ENCODE measurements at regions not wholly inside any gene's neighbourhood (a gene's known extent, or its start where the extent isn't known, plus 50 kb on each side); places are given as distances from the start of the nearest gene placed in this dataset.

- in situ Hi-C loops (cut with MboI; ENCODE audit: low sequenced_read_pairs in 4 of 4) (no loop called here), intact Hi-C loops (cut with DNase I; ENCODE audit: low total_unique reads) (no loop called here)
- Histone ChIP-seq H3K36me3 (no peaks in the 10 kb centered on the region), H3K4me3 (no peak overlapping the region), H3K27me3 (no peaks in the 10 kb centered on the region), H3K9me3 (no peaks in the 10 kb centered on the region), H3K4me1 (no peaks in the 10 kb centered on the region), H3K27ac (no peak overlapping the region)
- ATAC-seq (no peak), DNase-seq (no peak)
- TF ChIP-seq CTCF (IDR thresholded peaks at IDR 0.05 in 4 of 5, conservative IDR thresholded peaks at IDR 0.05 in 1 of 5) = no peak
- no peak for TF ChIP-seq POLR2A (IDR thresholded peaks at IDR 0.05)
These were observed 219.4 kb upstream of the CCDC150 start for GRCh38 chr2:196420143-196420542.

- intact Hi-C loops (cut with DNase I; ENCODE audit: low total_unique reads) = no loop called here
These were observed 217.6 kb upstream of the CCDC150 start for GRCh38 chr2:196421880-196422279.

GRCh38 chr2:196422361-196422760 is 217.2 kb upstream of the CCDC150 start:
- ATAC-seq (no peak), DNase-seq (no peak)
- no peaks in the 10 kb centered on the region for H3K36me3 ChIP-seq
- H3K4me1 ChIP-seq = no peaks in the 10 kb centered on the region
- H3K27ac ChIP-seq = no peak overlapping the region
- no peak for TF ChIP-seq POLR2A (IDR thresholded peaks at IDR 0.05)
- no peak for TF ChIP-seq CTCF (IDR thresholded peaks at IDR 0.05 in 4 of 5, conservative IDR thresholded peaks at IDR 0.05 in 1 of 5)
- no peak overlapping the region for H3K4me3 ChIP-seq
- H3K9me3 ChIP-seq = no peaks in the 10 kb centered on the region
- H3K27me3 ChIP-seq = no peaks in the 10 kb centered on the region
- intact Hi-C loops (cut with DNase I; ENCODE audit: low total_unique reads) = no loop called here
- in situ Hi-C loops (cut with MboI; ENCODE audit: low sequenced_read_pairs in 4 of 4) = no loop called here

More at GRCh38 chr2:196421880-196422279, 217.6 kb upstream of the CCDC150 start:
- H3K4me3 ChIP-seq = no peak overlapping the region
- no peak overlapping the region for H3K27ac ChIP-seq
- in situ Hi-C loops (cut with MboI; ENCODE audit: low sequenced_read_pairs in 4 of 4) = no loop called here
- no peaks in the 10 kb centered on the region for H3K9me3 ChIP-seq
- no peaks in the 10 kb centered on the region for H3K36me3 ChIP-seq
- no peaks in the 10 kb centered on the region for H3K27me3 ChIP-seq
- DNase-seq (no peak), ATAC-seq (no peak)
- TF ChIP-seq POLR2A (IDR thresholded peaks at IDR 0.05) (no peak), CTCF (IDR thresholded peaks at IDR 0.05 in 4 of 5, conservative IDR thresholded peaks at IDR 0.05 in 1 of 5) (no peak)
- H3K4me1 ChIP-seq = no peaks in the 10 kb centered on the region

GRCh38 chr2:196426122-196426521 is 213.4 kb upstream of the CCDC150 start:
- in situ Hi-C loops (cut with MboI; ENCODE audit: low sequenced_read_pairs in 4 of 4) (no loop called here), intact Hi-C loops (cut with DNase I; ENCODE audit: low total_unique reads) (no loop called here)
- DNase-seq = no peak
- no peak overlapping the region for H3K4me3 ChIP-seq
- no peaks in the 10 kb centered on the region for H3K9me3 ChIP-seq
- no peaks in the 10 kb centered on the region for H3K27me3 ChIP-seq
- TF ChIP-seq CTCF (IDR thresholded peaks at IDR 0.05 in 4 of 5, conservative IDR thresholded peaks at IDR 0.05 in 1 of 5) (no peak), POLR2A (IDR thresholded peaks at IDR 0.05) (no peak)
- H3K27ac ChIP-seq = no peak overlapping the region
- no peaks in the 10 kb centered on the region for H3K4me1 ChIP-seq
- ATAC-seq = no peak
- no peaks in the 10 kb centered on the region for H3K36me3 ChIP-seq

GRCh38 chr2:196427986-196428634 is 211.4 kb upstream of the CCDC150 start:
- H3K9me3 ChIP-seq = no peaks in the 10 kb centered on the region
- H3K4me1 ChIP-seq = no peaks in the 10 kb centered on the region
- no peak for DNase-seq
- no peak overlapping the region for H3K4me3 ChIP-seq
- H3K27ac ChIP-seq = no peak overlapping the region
- ATAC-seq = no peak
- no peaks in the 10 kb centered on the region for H3K36me3 ChIP-seq
- no peak for TF ChIP-seq CTCF (IDR thresholded peaks at IDR 0.05 in 4 of 5, conservative IDR thresholded peaks at IDR 0.05 in 1 of 5)
- no peak for TF ChIP-seq POLR2A (IDR thresholded peaks at IDR 0.05)
- in situ Hi-C loops (cut with MboI; ENCODE audit: low sequenced_read_pairs in 4 of 4) = no loop called here
- intact Hi-C loops (cut with DNase I; ENCODE audit: low total_unique reads) = no loop called here
- no peaks in the 10 kb centered on the region for H3K27me3 ChIP-seq

Measured in gastrocnemius medialis (tissue), 4 donors.